ENCODE measurements at regions not wholly inside any gene's neighbourhood (a gene's known extent, or its start where the extent isn't known, plus 50 kb on each side); places are given as distances from the start of the nearest gene placed in this dataset.
"Not testable (repeated sequence)": the region's sequence is repeated elsewhere in the genome, so short reads cannot be mapped to it uniquely, and the experiment has no call there.

GRCh38 chr13:58946274-58946673, 1217.5 kb downstream of the DIAPH3 start:
- no peak for TF ChIP-seq POLR2A (IDR thresholded peaks at IDR 0.05)
- no peak for TF ChIP-seq CTCF (IDR thresholded peaks at IDR 0.05)
- no peak overlapping the region for H3K4me3 ChIP-seq
- H3K27me3 ChIP-seq = no peaks in the 10 kb centered on the region
- no peaks in the 10 kb centered on the region for H3K9me3 ChIP-seq
- intact Hi-C loops (cut with DNase I; ENCODE audit: low total_unique reads) = no loop called here
- no peak overlapping the region for H3K27ac ChIP-seq
- H3K36me3 ChIP-seq = no peaks in the 10 kb centered on the region
- no peak for DNase-seq
- no peaks in the 10 kb centered on the region for H3K4me1 ChIP-seq

GRCh38 chr13:58949646-58950045, 1214.1 kb downstream of the DIAPH3 start:
- Histone ChIP-seq H3K36me3 (no peaks in the 10 kb centered on the region), H3K4me3 (no peak overlapping the region), H3K27me3 (no peaks in the 10 kb centered on the region), H3K9me3 (no peaks in the 10 kb centered on the region), H3K4me1 (no peaks in the 10 kb centered on the region), H3K27ac (no peak overlapping the region)
- no peak for DNase-seq
- TF ChIP-seq CTCF (IDR thresholded peaks at IDR 0.05) (no peak), POLR2A (IDR thresholded peaks at IDR 0.05) (no peak)
- intact Hi-C loops (cut with DNase I; ENCODE audit: low total_unique reads) = no loop called here

GRCh38 chr13:58950911-58951310, 1212.8 kb downstream of the DIAPH3 start:
- no peaks in the 10 kb centered on the region for H3K27me3 ChIP-seq

GRCh38 chr13:58953638-58954037, 1210.1 kb downstream of the DIAPH3 start:
- H3K27me3 ChIP-seq = no peaks in the 10 kb centered on the region
- H3K9me3 ChIP-seq = no peaks in the 10 kb centered on the region
- TF ChIP-seq POLR2A (IDR thresholded peaks at IDR 0.05) = no peak
- no peak for TF ChIP-seq CTCF (IDR thresholded peaks at IDR 0.05)
- no peak overlapping the region for H3K4me3 ChIP-seq
- no peaks in the 10 kb centered on the region for H3K36me3 ChIP-seq
- DNase-seq = no peak
- H3K27ac ChIP-seq = no peak overlapping the region
- intact Hi-C loops (cut with DNase I; ENCODE audit: low total_unique reads) = no loop called here
- no peaks in the 10 kb centered on the region for H3K4me1 ChIP-seq

More at GRCh38 chr13:58950911-58951310, 1212.8 kb downstream of the DIAPH3 start:
- Histone ChIP-seq H3K27ac (no peak overlapping the region), H3K9me3 (no peaks in the 10 kb centered on the region), H3K4me3 (no peak overlapping the region), H3K4me1 (no peaks in the 10 kb centered on the region), H3K36me3 (no peaks in the 10 kb centered on the region)
- DNase-seq = no peak
- no peak for TF ChIP-seq CTCF (IDR thresholded peaks at IDR 0.05)
- TF ChIP-seq POLR2A (IDR thresholded peaks at IDR 0.05) = no peak
- intact Hi-C loops (cut with DNase I; ENCODE audit: low total_unique reads) = no loop called here

- TF ChIP-seq POLR2A (IDR thresholded peaks at IDR 0.05) (no peak), CTCF (IDR thresholded peaks at IDR 0.05) (no peak)
Measured at GRCh38 chr13:58955546-58956385, 1208.0 kb downstream of the DIAPH3 start.

GRCh38 chr13:58958097-58958496, 1205.6 kb downstream of the DIAPH3 start:
- DNase-seq; intact Hi-C loops (cut with DNase I; ENCODE audit: low total_unique reads); H3K4me3 ChIP-seq; H3K4me1 ChIP-seq; H3K9me3 ChIP-seq; H3K36me3 ChIP-seq; H3K27me3 ChIP-seq; H3K27ac ChIP-seq: not testable (repeated sequence)

More at GRCh38 chr13:58955546-58956385, 1208.0 kb downstream of the DIAPH3 start:
- DNase-seq = no peak
- Histone ChIP-seq H3K36me3 (no peaks in the 10 kb centered on the region), H3K27ac (no peak overlapping the region), H3K4me3 (no peak overlapping the region), H3K27me3 (no peaks in the 10 kb centered on the region), H3K9me3 (no peaks in the 10 kb centered on the region), H3K4me1 (no peaks in the 10 kb centered on the region)
- intact Hi-C loops (cut with DNase I; ENCODE audit: low total_unique reads) = no loop called here
